NCI-H2171 (cell line): ENCODE measurements at regions not wholly inside any gene's neighbourhood (a gene's known extent, or its start where the extent isn't known, plus 50 kb on each side); places are given as distances from the start of the nearest gene placed in this dataset.
"Not testable (repeated sequence)": the region's sequence is repeated elsewhere in the genome, so short reads cannot be mapped to it uniquely, and the experiment has no call there.

Source experiments
- DNase-seq: peaks from one replicate; lab custom pipeline; 2025; lab: John Stamatoyannopoulos, UW

DNA sequence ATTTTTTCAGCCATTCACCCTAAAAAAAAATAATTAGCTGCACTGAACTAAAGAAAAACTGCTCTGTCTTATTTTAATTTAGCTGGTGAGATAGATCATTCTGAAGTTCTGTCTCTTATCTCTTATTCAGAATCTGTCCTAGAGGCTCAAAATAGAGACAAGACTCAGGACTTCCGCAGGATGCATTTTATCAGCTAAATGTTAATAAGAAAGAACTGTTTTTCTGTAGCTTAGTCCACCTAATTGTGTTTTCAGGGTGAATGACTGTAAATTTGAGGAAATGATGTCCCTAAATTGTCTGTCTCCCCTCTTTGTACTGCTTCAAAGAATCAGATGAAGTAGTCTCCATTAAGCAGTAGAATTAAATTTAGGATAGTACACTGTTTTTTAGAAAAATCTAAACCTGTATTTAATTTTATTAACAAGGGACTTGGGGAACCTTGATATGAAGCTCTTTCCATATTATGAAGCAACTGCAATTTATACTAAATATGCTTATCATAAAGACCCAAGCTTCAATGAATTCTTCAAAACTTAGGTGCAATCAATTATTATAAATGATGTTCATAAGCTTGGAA is 671.9 kb downstream of the RWDD3 start:
- no peak for DNase-seq

GRCh38 chr1:95911739-95912138 is 677.7 kb downstream of the RWDD3 start:
- not testable (repeated sequence) for DNase-seq

DNA sequence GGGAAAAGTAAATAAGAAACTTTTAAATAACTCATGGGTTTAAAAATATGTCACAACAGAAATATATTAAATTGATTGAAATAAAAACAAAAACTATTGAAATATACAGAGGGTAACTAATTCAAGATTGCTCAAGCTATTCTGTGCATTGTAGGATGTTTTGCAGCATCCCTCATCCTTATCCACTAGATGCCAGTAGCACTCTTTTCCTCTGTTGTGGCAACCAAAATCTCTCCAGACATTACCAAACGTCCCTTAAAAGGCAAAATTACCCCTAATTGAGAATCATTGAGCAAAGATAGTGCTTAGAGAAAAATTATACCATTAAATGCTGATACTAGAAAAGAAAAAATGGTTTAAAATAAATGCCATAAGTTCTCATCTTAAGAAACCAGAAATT is 682.6 kb downstream of the RWDD3 start:
- peak; percentile 1 for DNase-seq

- no peak for DNase-seq
These were observed 690.7 kb downstream of the RWDD3 start for GRCh38 chr1:95924684-95925083.

DNA sequence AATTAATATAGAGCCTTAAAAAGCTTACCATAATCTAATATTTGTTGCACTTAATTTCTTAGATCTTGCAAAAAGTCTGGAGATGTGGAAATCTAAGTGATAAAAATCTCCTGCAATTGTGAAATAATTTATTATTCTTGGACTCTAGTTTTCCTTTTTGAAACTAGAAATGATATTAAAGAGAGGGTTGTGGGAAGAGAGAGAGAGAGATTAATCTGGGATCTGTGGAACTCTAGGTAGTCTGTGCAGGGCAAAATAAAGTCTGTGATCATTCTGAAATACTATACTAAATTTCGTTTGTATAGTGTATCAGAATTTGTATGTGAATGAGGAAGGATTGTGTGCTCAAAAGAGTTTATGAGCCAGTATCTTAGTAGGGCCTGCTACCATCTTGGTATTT is 692.3 kb downstream of the RWDD3 start:
- DNase-seq, result no peak

DNA sequence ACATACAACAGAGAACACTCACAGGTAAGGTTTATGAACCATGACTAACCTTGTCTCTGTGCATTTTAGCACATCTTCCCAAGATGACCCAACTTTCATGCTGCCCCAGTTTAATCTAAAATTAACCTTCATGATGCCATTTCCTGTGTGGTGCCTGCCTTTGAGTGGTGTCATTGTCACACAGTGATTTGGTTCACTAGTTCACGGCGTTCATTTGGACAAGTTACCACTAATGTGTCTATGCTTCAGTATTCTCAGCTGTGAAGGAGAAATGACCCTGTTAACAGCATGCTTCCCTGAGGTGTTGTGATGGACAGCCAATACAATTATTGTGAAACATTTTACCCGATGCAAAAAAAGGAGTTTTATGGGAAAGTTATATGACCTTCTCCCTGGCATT is 693.1 kb downstream of the RWDD3 start:
- DNase-seq, result no peak

DNA sequence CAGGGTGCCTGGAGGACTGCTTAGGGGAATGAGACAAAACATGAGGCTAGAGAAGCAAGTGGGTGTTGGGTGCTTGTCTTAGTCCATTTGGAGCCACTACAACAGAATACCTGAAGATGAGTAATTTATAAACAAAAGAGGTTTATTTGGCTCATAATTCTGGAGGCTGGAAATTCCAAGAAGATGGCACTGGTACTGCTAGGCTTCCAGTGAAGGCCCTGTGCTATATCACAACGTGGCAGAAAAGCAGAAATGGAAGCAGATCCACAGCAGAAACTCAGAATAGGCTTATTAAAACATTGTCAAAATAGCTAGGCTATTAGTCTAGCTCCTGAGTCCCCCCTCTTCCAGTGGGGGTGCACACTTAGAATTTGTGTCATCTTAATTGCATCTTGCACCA is 701.7 kb downstream of the RWDD3 start:
- DNase-seq, result no peak

DNA sequence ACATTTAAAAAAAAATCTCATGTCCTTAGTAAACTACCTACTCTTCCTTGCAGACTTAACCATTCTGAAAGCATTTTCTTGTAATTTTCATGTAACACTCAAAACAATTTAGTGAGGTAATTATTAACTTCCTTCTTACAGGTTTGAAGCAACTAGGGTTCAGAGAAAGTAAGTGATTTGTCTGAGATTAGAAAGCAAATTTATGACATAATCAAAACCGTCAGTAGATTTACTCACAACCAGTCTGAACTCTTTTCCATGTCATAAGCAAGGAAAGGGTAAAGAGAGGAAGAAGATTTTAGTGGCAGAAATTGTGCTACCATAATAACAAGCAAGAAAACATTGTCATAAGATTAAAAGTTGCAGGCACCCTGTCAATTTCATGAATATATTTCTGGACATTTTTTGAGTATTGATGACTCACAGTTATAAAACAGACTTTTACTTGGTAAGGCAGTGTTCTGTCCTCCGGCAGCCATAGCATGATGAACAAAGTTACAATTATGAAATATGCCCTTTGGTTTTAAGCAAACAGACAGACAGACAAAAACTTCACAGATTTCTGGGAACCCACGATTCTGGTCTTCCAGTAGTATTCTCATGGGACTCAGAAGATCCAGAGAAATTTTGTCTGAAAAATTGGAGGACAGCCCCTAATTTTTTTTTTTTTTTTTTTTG is 707.2 kb downstream of the RWDD3 start:
- no peak for DNase-seq

DNA sequence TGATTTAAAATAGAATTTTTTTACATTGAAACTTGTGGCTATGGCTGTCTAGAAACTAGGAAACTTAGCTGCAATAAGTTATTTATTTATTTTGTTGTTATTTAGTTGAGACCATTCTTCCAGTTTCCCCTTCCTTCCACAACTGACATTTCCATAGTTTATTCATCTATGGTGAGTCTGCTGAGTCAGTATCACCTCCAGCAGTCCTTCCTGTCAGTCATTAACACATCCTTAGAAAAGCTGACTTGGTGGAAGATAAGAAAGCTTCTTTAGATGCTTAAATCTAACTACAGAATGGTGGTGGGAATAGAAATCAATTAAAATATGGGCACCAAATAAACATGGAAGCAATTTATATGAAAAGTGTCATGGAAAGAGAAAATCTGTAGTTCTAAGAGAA is 714.0 kb downstream of the RWDD3 start:
- no peak for DNase-seq

DNA sequence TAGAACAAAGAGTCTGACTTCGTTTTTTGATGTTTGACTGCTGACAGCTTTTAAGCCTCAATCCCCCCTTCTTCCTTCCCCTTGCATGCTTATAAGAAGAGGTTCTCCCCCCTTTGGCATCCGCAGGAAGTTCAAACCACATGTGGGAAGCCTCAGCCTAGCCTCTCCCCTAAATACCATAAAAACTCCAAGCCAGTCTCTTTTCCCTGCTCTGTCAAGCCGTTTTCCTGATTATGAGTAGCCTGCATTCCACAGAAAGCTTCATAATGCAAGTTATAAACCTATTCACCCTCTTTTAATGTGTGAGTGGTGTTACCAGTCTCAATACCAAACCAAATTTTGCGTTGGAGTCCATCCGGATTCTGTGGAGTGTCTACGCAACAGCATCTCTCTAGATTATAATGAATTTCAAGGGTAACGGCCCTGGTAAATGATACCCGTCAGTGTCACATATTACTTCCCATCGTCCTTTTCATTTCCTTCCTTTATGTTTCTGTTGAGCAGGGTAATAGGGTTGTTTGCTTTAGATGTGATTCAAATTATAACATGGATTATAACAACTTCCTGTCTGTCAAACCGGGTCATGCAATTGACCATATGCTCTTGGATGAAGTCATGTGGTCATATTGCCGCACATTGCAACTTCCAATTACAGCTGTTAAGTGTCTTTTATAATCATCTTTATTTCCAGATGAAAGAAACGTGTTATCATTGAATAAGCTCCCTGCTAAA is 717.5 kb downstream of the RWDD3 start:
- no peak for DNase-seq

DNA sequence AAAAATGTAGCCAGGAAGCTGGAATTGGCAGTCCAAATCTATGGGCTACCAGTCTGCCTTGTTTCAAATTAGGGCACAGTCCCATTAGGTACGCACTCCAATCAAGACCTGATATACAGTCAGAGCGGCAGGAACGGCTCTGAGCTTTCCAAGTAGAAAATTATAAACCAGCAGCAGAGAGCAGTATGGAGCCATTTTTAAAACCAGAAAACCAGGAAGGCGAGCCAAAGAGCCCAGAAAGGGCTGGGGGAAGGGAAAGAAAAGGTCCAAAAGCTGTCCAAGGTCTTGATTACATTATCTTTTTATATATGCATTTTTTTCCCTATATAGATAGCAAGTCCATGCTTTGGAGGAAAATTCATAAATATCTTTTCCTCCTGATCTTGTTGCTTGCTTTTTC is 719.0 kb downstream of the RWDD3 start:
- no peak for DNase-seq

GRCh38 chr1:95954585-95954984 is 720.6 kb downstream of the RWDD3 start:
- no peak for DNase-seq

DNA sequence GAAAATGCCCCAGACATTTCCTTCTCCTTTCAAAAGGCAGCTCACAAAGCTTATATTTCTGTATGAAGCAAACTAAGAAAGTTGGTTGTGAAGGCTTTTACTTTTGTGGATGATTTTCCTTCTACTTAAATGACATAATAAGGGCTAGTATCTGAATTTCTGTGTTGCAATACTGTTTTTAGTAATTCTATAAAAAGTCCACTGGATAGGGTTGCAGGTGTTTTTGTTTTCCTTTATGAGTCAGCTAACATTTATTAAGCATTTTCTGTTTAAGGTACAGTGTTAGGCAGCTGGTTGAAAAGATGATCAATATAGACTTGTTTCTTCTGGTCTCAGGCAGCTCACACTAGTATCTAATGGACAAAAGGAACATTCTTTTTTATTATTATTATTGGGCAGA is 722.2 kb downstream of the RWDD3 start:
- no peak for DNase-seq

DNA sequence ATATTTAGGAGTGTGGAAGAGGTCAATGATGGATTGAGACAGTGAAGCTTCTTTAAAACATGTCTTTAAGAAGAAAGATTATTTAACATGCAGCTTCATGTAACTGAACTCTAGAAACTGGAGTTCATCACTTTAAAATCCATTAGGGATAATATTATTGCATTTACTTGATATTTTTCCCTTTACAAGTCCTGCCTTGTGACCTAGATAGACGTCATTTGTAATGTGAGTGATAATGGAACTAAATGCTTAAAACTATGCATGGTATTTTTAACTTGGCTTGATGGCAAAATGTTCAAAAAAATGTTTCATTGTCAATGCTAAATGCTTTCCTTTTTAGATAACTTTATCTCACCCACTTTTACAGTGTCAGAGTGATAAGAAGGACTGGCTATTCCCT is 723.7 kb downstream of the RWDD3 start:
- DNase-seq, result no peak

DNA sequence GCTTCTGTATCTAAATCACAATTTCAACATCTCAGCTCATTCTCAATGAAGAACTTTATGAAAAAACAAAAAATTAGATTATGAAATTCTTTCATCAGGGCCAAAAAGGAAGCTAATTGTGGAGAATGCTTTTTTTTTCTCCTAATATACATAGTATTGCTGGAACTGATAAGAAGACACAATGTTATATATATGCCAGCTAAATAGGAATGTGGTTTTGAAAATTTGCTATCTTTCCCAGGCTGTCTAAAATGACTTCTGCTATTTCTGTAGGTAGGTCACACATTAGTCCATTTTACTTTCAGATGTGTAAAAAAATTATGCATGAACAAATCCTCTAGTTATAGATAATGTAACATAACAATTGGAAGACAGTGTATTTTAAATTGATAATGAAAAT is 732.9 kb downstream of the RWDD3 start:
- DNase-seq, result no peak

DNA sequence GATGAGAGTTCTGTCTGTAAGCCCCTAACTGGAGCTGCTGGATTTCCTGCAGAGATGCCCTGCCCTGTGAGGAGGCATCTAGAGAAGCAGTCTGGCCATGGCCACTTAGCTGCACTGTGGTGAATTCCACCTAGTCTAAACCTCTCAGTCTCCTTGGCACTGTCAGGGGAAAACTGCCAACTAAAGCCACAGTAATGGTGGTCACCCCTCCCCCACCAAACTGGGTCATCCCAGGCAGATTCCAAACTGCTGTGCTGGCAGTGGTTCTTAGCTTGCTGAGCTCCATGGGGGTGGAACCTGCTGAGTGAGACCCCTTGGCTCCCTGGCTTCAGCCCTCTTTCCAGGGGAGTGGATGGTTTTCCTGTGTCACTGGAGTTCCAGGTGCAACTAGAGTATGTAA is 740.6 kb downstream of the RWDD3 start:
- DNase-seq, result no peak

GRCh38 chr1:95982711-95983110 is 738.9 kb upstream of the PTBP2 start:
- DNase-seq, result no peak

DNA sequence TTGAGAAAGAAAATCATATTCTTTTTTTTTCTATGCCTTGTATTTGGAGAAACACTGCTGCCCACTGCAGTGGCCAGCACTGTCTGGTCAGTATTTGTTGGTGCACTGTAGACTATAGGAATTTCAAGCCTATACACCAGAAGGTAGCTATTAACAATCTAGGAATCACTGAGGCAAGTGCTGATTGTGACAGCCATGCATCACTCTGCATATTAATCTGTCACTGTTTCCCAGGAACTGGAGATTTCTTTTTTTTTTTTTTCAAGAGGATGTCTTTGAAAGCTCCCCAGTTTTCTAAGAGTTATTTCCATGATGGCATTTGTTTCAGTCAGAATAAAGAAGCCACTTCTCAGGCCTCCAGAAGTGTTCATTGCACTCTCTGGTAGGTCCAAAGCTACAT is 737.8 kb upstream of the PTBP2 start:
- DNase-seq, result no peak

GRCh38 chr1:95984798-95985374 is 736.7 kb upstream of the PTBP2 start:
- DNase-seq, result no peak

DNA sequence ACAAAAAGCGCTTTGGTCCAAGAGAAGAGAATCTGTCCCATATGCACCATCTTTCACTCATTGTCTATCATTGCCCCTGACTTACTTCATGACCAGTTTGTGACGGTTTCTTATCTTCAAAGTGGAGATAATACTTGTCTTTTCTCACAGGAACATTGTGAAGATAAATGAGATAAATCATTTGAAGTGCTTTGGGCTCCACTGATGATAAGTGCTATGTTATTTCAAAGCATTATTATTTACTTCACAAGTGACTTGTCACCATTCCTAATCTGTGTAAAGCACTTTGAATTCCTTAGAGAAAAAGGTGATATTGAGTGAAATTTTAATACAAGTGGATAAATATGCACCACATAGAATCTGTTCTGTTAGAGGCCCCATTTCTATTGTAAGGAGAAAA is 731.6 kb upstream of the PTBP2 start:
- DNase-seq, result no peak

GRCh38 chr1:95991787-95992520 is 729.6 kb upstream of the PTBP2 start:
- DNase-seq, result no peak

GRCh38 chr1:95994643-95995042 is 726.9 kb upstream of the PTBP2 start:
- no peak for DNase-seq

DNA sequence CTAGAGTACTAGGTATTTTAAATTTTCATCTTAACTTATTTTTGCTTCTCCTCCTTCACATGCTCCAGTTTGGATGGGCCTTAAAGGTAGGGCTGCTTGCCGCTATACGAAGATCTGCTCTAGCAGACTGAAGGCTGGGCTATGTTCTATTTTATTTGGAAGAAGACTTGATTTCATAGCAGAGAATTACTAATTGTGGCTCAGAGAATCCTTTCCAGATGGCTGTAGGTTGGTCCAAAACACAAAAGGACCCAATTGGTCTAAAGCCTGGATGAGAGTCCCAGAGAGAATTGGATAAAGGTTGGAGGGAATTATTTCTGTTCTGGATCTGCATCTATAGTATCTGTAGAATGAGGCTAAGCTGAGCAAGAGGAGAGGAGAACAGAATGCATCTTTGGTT is 719.4 kb upstream of the PTBP2 start:
- DNase-seq, result no peak
